HepG2 (cell line): ENCODE measurements at regions not wholly inside any gene's neighbourhood (a gene's known extent, or its start where the extent isn't known, plus 50 kb on each side); places are given as distances from the start of the nearest gene placed in this dataset.

Source experiments
- ATAC-seq: fragments of 200-7000 bp; cut with Tn5 transposase; 3 replicates; pipeline ENCODE4 v1.9.1; 2020; ENCODE audit warnings: mild to moderate bottlenecking, moderate library complexity
- BruUV-seq: library from RNA; stranded (reverse); fragments of 400-500 nt; replicated peaks from 2 replicates; lab custom pipeline; 2021; lab: Mats Ljungman, UMichigan
- CTCF ChIA-PET: fragments of 300-600 bp; formaldehyde crosslinking; extraction: SDS; loops from one replicate; lab custom pipeline; 2021; ENCODE audit warnings: low total read pairs, inconsistent platforms, low intra/inter-chr PET ratio; lab: Yijun Ruan, JAX
- POLR2A ChIA-PET: fragments of 350-600 bp; sonication (Branson Sonifier 250); formaldehyde crosslinking; loops from one replicate; lab custom pipeline; 2020; ENCODE audit warnings: antibody characterized with exemption, inconsistent platforms; lab: Yijun Ruan, JAX
- DNase-seq: peaks from one replicate; pipeline ENCODE4 v3.0.0-alpha.2; 2015; ENCODE audit warnings: low spot score
- FAIRE-seq: peaks from 3 replicates; lab custom pipeline; 2011; peaks lifted over from hg19 to GRCh38; lab: Jason Lieb, UNC
- H2AFZ ChIP-seq: one replicate; pipeline ENCODE4 v1.6.1; 2011; ENCODE audit warnings: low read length, inconsistent platforms
- H3K27ac ChIP-seq: fragments of 300-600 bp; 3 replicates; pipeline ENCODE4 v1.8.0; 2011; ENCODE audit warnings: mixed run types, mild to moderate bottlenecking, mixed read lengths, low read length, inconsistent platforms; ENCODE audit not compliant: insufficient read depth; ENCODE audit errors: extremely low read length
- H3K27me3 ChIP-seq, 2 experiments: fragments of 200-600 bp in 1 of 2; 2 replicates in 1 of 2; 3 replicates in 1 of 2; pipeline versions ENCODE4 v1.6.0 to v1.8.0; 2011; ENCODE audit warnings: low read length in 2 of 2, mild to moderate bottlenecking in 2 of 2, moderate library complexity in 2 of 2, inconsistent platforms in 1 of 2; ENCODE audit not compliant: insufficient read depth in 2 of 2, control insufficient read depth in 1 of 2
- H3K36me3 ChIP-seq, 2 experiments: fragments of 200-600 bp in 1 of 2; replicated peaks in 1 of 2; 2 replicates in 1 of 2; 3 replicates in 1 of 2; pipeline versions ENCODE4 v1.5.1 to v1.8.0; 2011; ENCODE audit warnings: low read length in 2 of 2, inconsistent platforms in 1 of 2; ENCODE audit not compliant: insufficient read depth in 2 of 2, control insufficient read depth in 1 of 2
- H3K4me1 ChIP-seq: 2 replicates; pipeline ENCODE4 v1.5.1; 2012; ENCODE audit warnings: low read length, inconsistent platforms; ENCODE audit not compliant: insufficient read depth
- H3K4me2 ChIP-seq: 2 replicates; pipeline ENCODE4 v1.6.0; 2011; ENCODE audit warnings: low read depth, low read length, inconsistent platforms
- H3K4me3 ChIP-seq, 3 experiments: fragments of 200-600 bp in 1 of 3; sonication (generic), shearing (Covaris generic) in 1 of 3; replicated peaks in 1 of 3; 2 replicates each; pipeline ENCODE4 v1.5.1; 2011 to 2016; ENCODE audit warnings: low read length in 3 of 3, inconsistent platforms in 2 of 3, low read depth in 2 of 3, mild to moderate bottlenecking in 2 of 3, control low read depth in 1 of 3, mixed read lengths in 1 of 3; ENCODE audit not compliant: insufficient read depth in 1 of 3
- H3K79me2 ChIP-seq: one replicate; pipeline ENCODE4 v1.6.1; 2011; ENCODE audit warnings: low read length, inconsistent platforms; ENCODE audit not compliant: insufficient read depth
- H3K9ac ChIP-seq: 2 replicates; pipeline ENCODE4 v1.6.0; 2011; ENCODE audit warnings: mild to moderate bottlenecking, low read depth, low read length, inconsistent platforms; ENCODE audit not compliant: insufficient read depth
- H3K9me3 ChIP-seq: 2 replicates; pipeline ENCODE4 v1.5.1; 2012; ENCODE audit warnings: mild to moderate bottlenecking, low read length
- H4K20me1 ChIP-seq: 2 replicates; pipeline ENCODE4 v1.6.0; 2011; ENCODE audit warnings: inconsistent platforms, mild to moderate bottlenecking, low read length, moderate library complexity; ENCODE audit not compliant: insufficient read depth
- AGO2 ChIP-seq: fragments of 200-400 bp; formaldehyde crosslinking; optimal IDR thresholded peaks from 2 replicates; pipeline ENCODE3; 2017; ENCODE audit warnings: mild to moderate bottlenecking, low read depth, low read length, moderate library complexity
- ARNT2 ChIP-seq: sonication (generic); formaldehyde crosslinking; IDR thresholded peaks from 2 replicates; pipeline ENCODE4 v1.8.0; 2022; ENCODE audit warnings: mild to moderate bottlenecking, low read depth, missing genetic modification reagents, moderate library complexity
- DNMT1 ChIP-seq: sonication (generic); formaldehyde crosslinking; IDR thresholded peaks from 2 replicates; pipeline ENCODE4 v1.5.1; 2020; ENCODE audit warnings: mild to moderate bottlenecking, missing genetic modification reagents
- DR1 ChIP-seq: sonication (generic); formaldehyde crosslinking; IDR thresholded peaks from 2 replicates; pipeline ENCODE4 v1.8.0; 2021; ENCODE audit warnings: mild to moderate bottlenecking, missing genetic modification reagents, inconsistent platforms
- IRF2 ChIP-seq: IDR thresholded peaks from 2 replicates; pipeline ENCODE4 v1.6.1; 2018; ENCODE audit warnings: missing genetic modification reagents, missing compliant biosample characterization
- MXI1 ChIP-seq: IDR thresholded peaks from 3 replicates; pipeline ENCODE4 v1.6.1; 2012; ENCODE audit warnings: low read depth, low read length, inconsistent platforms, borderline replicate concordance
- NFKB2 ChIP-seq: sonication (generic); formaldehyde crosslinking; IDR thresholded peaks from 2 replicates; pipeline ENCODE4 v1.4.0; 2020; ENCODE audit warnings: missing genetic modification reagents, borderline replicate concordance
- ONECUT2 ChIP-seq: sonication (generic); formaldehyde crosslinking; IDR thresholded peaks from 2 replicates; pipeline ENCODE4 v1.4.0; 2020; ENCODE audit warnings: missing genetic modification reagents
- ZBTB8A ChIP-seq: sonication (generic); formaldehyde crosslinking; IDR thresholded peaks from 2 replicates; pipeline ENCODE4 v1.4.0; 2020; ENCODE audit warnings: mild to moderate bottlenecking, low read depth, missing genetic modification reagents, borderline replicate concordance
- ZNF124 ChIP-seq: sonication (generic); formaldehyde crosslinking; IDR thresholded peaks from 2 replicates; pipeline ENCODE4 v1.4.0; 2020; ENCODE audit warnings: missing genetic modification reagents
- ZNF264 ChIP-seq: sonication (generic); formaldehyde crosslinking; IDR thresholded peaks from 2 replicates; pipeline ENCODE4 v1.4.0; 2020; ENCODE audit warnings: missing genetic modification reagents
- ZNF468 ChIP-seq: sonication (generic); formaldehyde crosslinking; IDR thresholded peaks from 2 replicates; pipeline ENCODE4 v1.8.0; 2022; ENCODE audit warnings: mild to moderate bottlenecking, moderate library complexity, missing genetic modification reagents
- ZNF577 ChIP-seq: sonication (generic); formaldehyde crosslinking; IDR thresholded peaks from 2 replicates; pipeline ENCODE4 v1.4.0; 2020; ENCODE audit warnings: mild to moderate bottlenecking, low read depth, missing genetic modification reagents, borderline replicate concordance
- ZNF619 ChIP-seq: sonication (generic); formaldehyde crosslinking; IDR thresholded peaks from 2 replicates; pipeline ENCODE4 v1.4.0; 2020; ENCODE audit warnings: mild to moderate bottlenecking, missing genetic modification reagents
- ZNF780A ChIP-seq: sonication (generic); formaldehyde crosslinking; IDR thresholded peaks from 2 replicates; pipeline ENCODE4 v1.8.0; 2022; ENCODE audit warnings: mild to moderate bottlenecking, missing genetic modification reagents, moderate library complexity
- ZNF850 ChIP-seq: sonication (generic); formaldehyde crosslinking; conservative IDR thresholded peaks from 2 replicates; pipeline ENCODE4 v1.9.0; 2021; ENCODE audit warnings: mild to moderate bottlenecking, missing genetic modification reagents
- ZNF891 ChIP-seq: sonication (generic); formaldehyde crosslinking; IDR thresholded peaks from 2 replicates; pipeline ENCODE4 v1.5.0; 2020; ENCODE audit warnings: mild to moderate bottlenecking, missing genetic modification reagents
- WGBS: methylation state at CpG from one replicate; pipeline ENCODE4 v1.1.6; 2017; ENCODE audit warnings: low lambda C conversion rate; 5-methylcytosine and 5-hydroxymethylcytosine counted together
- in situ Hi-C: cut with HindIII; loops from 2 replicates; pipeline ENCODE4 v1.10.0; 2017; ENCODE audit warnings: low pct_unique_long_range_greater_than_20kb; ENCODE audit not compliant: extremely low pct_ligation_motif_present
- intact Hi-C: fragments of 100-400 bp; cut with micrococcal nuclease; formaldehyde crosslinking; loops from one replicate; pipeline ENCODE4 v1.10.0; 2022; ENCODE audit not compliant: unreplicated experiment
- TF ChIP-seq, protein P1 (sequence below): sonication (generic); formaldehyde crosslinking; IDR thresholded peaks from 2 replicates; pipeline ENCODE4 v1.5.0; 2020; ENCODE audit warnings: missing genetic modification reagents
- TF ChIP-seq, protein P2 (sequence below): sonication (generic); formaldehyde crosslinking; conservative IDR thresholded peaks from 2 replicates; pipeline ENCODE4 v1.4.0; 2020; ENCODE audit warnings: missing genetic modification reagents
- TF ChIP-seq, protein P3 (sequence below): sonication (generic); formaldehyde crosslinking; IDR thresholded peaks from 2 replicates; pipeline ENCODE4 v1.8.1; 2023; ENCODE audit warnings: mild to moderate bottlenecking, missing genetic modification reagents, borderline replicate concordance
- TF ChIP-seq, protein P4 (sequence below): sonication (generic); formaldehyde crosslinking; IDR thresholded peaks from 2 replicates; pipeline ENCODE4 v1.4.0; 2020; ENCODE audit warnings: missing genetic modification reagents

DNA sequence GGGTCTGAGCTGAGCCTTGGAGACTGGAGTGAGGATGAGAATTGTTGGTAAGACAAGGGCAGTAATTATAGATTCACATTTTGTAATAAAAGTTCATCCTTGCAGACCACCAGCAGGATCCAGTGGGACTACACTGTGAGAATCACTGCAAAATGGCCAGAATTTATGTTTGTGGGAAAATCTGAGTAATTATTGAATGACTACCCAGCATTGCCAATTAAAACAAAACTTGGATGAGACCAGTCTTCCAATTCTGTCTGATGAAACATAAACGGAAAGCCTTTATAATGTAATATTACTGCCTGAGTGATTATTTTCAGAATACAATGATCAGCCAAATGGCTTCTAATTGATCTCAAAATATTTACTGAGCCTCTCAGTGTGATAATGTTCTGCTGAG is 323.3 kb upstream of the C2CD4B start (continued):
- no peak for TF ChIP-seq ZNF619
- no peak for TF ChIP-seq ZNF468 (CRISPR knock-in tag)
- TF ChIP-seq ONECUT2 (CRISPR knock-in tag): no peak
- no peak for TF ChIP-seq ZNF850 (CRISPR knock-in tag)

DNA sequence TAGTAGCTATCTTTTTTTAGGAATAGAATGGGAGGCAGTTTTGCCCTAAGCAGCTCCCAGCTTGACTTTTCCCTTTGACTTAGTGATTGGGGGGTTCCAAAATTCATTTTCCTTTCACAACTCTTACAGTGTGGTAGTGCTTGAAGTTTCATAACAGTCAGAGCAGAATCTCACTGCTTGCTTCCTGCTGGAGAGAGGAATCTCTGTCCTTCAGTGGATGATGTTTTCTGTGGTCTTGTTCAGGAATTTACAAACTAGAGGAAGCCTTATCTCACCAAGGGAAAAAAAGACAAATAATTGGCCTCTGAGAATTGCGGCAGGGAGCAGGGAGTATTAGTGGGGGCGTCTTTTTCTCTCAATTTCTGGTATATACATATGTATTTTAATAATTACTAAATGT is 326.6 kb upstream of the C2CD4B start:
- CTCF ChIA-PET: no interaction called here
- FAIRE-seq: no peak
- no peak overlapping the region for H3K27ac ChIP-seq
- TF ChIP-seq, protein P1, sequence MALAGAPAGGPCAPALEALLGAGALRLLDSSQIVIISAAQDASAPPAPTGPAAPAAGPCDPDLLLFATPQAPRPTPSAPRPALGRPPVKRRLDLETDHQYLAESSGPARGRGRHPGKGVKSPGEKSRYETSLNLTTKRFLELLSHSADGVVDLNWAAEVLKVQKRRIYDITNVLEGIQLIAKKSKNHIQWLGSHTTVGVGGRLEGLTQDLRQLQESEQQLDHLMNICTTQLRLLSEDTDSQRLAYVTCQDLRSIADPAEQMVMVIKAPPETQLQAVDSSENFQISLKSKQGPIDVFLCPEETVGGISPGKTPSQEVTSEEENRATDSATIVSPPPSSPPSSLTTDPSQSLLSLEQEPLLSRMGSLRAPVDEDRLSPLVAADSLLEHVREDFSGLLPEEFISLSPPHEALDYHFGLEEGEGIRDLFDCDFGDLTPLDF: no peak
- TF ChIP-seq MXI1: no peak
- no peak for TF ChIP-seq ZBTB8A (CRISPR knock-in tag)
- TF ChIP-seq ZNF577 (CRISPR knock-in tag): no peak
- TF ChIP-seq ZNF780A (CRISPR knock-in tag): no peak
- TF ChIP-seq DR1 (CRISPR knock-in tag): no peak
- TF ChIP-seq DNMT1 (CRISPR knock-in tag): no peak
- TF ChIP-seq NFKB2 (CRISPR knock-in tag): no peak
- no peak for TF ChIP-seq AGO2
- TF ChIP-seq ZNF264 (CRISPR knock-in tag): no peak
- TF ChIP-seq ZNF891: no peak
- no peak for TF ChIP-seq ARNT2
- no peak for TF ChIP-seq IRF2 (CRISPR knock-in tag)
- TF ChIP-seq, protein P2, sequence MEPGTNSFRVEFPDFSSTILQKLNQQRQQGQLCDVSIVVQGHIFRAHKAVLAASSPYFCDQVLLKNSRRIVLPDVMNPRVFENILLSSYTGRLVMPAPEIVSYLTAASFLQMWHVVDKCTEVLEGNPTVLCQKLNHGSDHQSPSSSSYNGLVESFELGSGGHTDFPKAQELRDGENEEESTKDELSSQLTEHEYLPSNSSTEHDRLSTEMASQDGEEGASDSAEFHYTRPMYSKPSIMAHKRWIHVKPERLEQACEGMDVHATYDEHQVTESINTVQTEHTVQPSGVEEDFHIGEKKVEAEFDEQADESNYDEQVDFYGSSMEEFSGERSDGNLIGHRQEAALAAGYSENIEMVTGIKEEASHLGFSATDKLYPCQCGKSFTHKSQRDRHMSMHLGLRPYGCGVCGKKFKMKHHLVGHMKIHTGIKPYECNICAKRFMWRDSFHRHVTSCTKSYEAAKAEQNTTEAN: no peak
- TF ChIP-seq ZNF124 (CRISPR knock-in tag): no peak
- TF ChIP-seq, protein P3, sequence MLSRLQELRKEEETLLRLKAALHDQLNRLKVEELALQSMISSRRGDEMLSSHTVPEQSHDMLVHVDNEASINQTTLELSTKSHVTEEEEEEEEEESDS (CRISPR knock-in tag): no peak
- TF ChIP-seq, protein P4, sequence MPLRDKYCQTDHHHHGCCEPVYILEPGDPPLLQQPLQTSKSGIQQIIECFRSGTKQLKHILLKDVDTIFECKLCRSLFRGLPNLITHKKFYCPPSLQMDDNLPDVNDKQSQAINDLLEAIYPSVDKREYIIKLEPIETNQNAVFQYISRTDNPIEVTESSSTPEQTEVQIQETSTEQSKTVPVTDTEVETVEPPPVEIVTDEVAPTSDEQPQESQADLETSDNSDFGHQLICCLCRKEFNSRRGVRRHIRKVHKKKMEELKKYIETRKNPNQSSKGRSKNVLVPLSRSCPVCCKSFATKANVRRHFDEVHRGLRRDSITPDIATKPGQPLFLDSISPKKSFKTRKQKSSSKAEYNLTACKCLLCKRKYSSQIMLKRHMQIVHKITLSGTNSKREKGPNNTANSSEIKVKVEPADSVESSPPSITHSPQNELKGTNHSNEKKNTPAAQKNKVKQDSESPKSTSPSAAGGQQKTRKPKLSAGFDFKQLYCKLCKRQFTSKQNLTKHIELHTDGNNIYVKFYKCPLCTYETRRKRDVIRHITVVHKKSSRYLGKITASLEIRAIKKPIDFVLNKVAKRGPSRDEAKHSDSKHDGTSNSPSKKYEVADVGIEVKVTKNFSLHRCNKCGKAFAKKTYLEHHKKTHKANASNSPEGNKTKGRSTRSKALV (CRISPR knock-in tag): no peak

More for the DNA sequence above, 326.6 kb upstream of the C2CD4B start:
- H3K79me2 ChIP-seq: no peaks in the 10 kb centered on the region
- intact Hi-C loops (no loop called here), in situ Hi-C loops (no loop called here)
- no peak for ATAC-seq
- no peaks in the 10 kb centered on the region for H4K20me1 ChIP-seq
- H3K4me1 ChIP-seq: peaks cover 22% of the 10 kb centered on the region
- no peaks in the 10 kb centered on the region for H3K9me3 ChIP-seq
- H3K4me3 ChIP-seq: no peak overlapping the region
- H3K4me2 ChIP-seq: no peak overlapping the region
- H2AFZ ChIP-seq: no peak overlapping the region
- POLR2A ChIA-PET: no interaction called here
- no TSS peak for BruUV-seq
- WGBS: 72% methylated on average over 2 of the region's 2 CpGs
- peak; percentile 22 for DNase-seq
- no peak overlapping the region for H3K9ac ChIP-seq
- H3K36me3 ChIP-seq: no peaks in the 10 kb centered on the region
- H3K27me3 ChIP-seq: no peaks in the 10 kb centered on the region
